ENCODE measurements at regions not wholly inside any gene's neighbourhood (a gene's known extent, or its start where the extent isn't known, plus 50 kb on each side); places are given as distances from the start of the nearest gene placed in this dataset.

DNA sequence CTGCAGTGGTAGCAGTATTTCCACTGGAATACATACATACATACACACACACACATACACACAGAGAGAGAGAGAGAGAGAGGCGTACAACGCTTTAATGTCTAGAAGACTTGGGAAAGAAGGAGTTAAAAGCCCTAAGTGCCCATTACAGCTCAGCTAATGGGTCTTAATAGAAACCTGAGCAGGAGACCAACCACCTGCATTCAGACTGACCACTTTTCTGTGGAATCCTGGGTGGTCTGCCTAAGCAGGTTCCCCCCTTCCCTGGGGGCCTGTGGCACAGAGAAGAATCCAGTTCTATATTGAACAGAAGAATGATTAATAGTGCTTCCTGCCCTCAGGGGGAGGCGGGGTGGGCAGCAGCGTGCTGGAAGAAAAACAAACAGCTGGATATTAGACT is 312.4 kb upstream of the PRKD1 start:
- TF ChIP-seq POLR2A (IDR thresholded peaks at IDR 0.05): no peak
- TF ChIP-seq, protein P1, sequence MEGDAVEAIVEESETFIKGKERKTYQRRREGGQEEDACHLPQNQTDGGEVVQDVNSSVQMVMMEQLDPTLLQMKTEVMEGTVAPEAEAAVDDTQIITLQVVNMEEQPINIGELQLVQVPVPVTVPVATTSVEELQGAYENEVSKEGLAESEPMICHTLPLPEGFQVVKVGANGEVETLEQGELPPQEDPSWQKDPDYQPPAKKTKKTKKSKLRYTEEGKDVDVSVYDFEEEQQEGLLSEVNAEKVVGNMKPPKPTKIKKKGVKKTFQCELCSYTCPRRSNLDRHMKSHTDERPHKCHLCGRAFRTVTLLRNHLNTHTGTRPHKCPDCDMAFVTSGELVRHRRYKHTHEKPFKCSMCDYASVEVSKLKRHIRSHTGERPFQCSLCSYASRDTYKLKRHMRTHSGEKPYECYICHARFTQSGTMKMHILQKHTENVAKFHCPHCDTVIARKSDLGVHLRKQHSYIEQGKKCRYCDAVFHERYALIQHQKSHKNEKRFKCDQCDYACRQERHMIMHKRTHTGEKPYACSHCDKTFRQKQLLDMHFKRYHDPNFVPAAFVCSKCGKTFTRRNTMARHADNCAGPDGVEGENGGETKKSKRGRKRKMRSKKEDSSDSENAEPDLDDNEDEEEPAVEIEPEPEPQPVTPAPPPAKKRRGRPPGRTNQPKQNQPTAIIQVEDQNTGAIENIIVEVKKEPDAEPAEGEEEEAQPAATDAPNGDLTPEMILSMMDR (IDR thresholded peaks at IDR 0.05): no peak

Measured in lower leg skin (tissue), 3 donors.